Endothelial cell of umbilical vein (primary cell): ENCODE measurements at regions not wholly inside any gene's neighbourhood (a gene's known extent, or its start where the extent isn't known, plus 50 kb on each side); places are given as distances from the start of the nearest gene placed in this dataset.
"Not testable (repeated sequence)": the region's sequence is repeated elsewhere in the genome, so short reads cannot be mapped to it uniquely, and the experiment has no call there.

Experiments used
- BruUV-seq: library from RNA; stranded (reverse); fragments of 400-500 nt; replicated peaks from 2 replicates; lab custom pipeline; 2021; lab: Mats Ljungman, UMichigan
- CTCF ChIA-PET: fragments of 300-600, 350-600 bp; sonication (Branson Sonifier 250); formaldehyde crosslinking; loops from one replicate; lab custom pipeline; 2021; ENCODE audit warnings: antibody characterized with exemption, inconsistent platforms; lab: Charles Lee
- POLR2A ChIA-PET: fragments of 300-600, 350-600 bp; sonication (Branson Sonifier 250); formaldehyde crosslinking; loops from one replicate; lab custom pipeline; 2021; ENCODE audit warnings: antibody characterized with exemption, inconsistent platforms; lab: Charles Lee
- DNase-seq: peaks from one replicate; pipeline ENCODE4 v3.0.0-alpha.2; 2011; ENCODE audit warnings: low read depth, low spot score
- FAIRE-seq: peaks from 2 replicates; lab custom pipeline; 2011; peaks lifted over from hg19 to GRCh38; lab: Jason Lieb, UNC
- H2AFZ ChIP-seq: 2 replicates; pipeline ENCODE4 v1.6.0; 2012; ENCODE audit warnings: low read depth, low read length, control low read depth, inconsistent platforms
- H3K27ac ChIP-seq: 2 replicates; pipeline ENCODE4 v1.5.1; 2011; ENCODE audit warnings: low read depth, mild to moderate bottlenecking, control low read depth, low read length, moderate library complexity; ENCODE audit not compliant: insufficient read depth
- H3K27me3 ChIP-seq, 2 experiments: 2 replicates each; pipeline versions ENCODE4 v1.6.0 to v1.6.1; 2011; ENCODE audit warnings: low read length in 2 of 2, mixed read lengths in 1 of 2; ENCODE audit not compliant: control insufficient read depth in 2 of 2, insufficient read depth in 2 of 2
- H3K36me3 ChIP-seq, 2 experiments: 2 replicates in 1 of 2; 3 replicates in 1 of 2; pipeline ENCODE4 v1.5.1; 2011; ENCODE audit warnings: low read length in 2 of 2, mild to moderate bottlenecking in 1 of 2, moderate library complexity in 1 of 2; ENCODE audit not compliant: control insufficient read depth in 2 of 2, insufficient read depth in 2 of 2; ENCODE audit errors: extremely low read depth in 1 of 2
- H3K4me1 ChIP-seq: 3 replicates; pipeline ENCODE4 v1.5.1; 2011; ENCODE audit warnings: mild to moderate bottlenecking, low read length; ENCODE audit not compliant: control insufficient read depth, insufficient read depth; ENCODE audit errors: extremely low read depth
- H3K4me2 ChIP-seq: 2 replicates; pipeline ENCODE4 v1.6.1; 2011; ENCODE audit warnings: low read length, control low read depth, mixed read lengths; ENCODE audit not compliant: insufficient read depth
- H3K4me3 ChIP-seq, 3 experiments: fragments of 200-600 bp in 1 of 3; sonication (generic), shearing (Covaris generic) in 1 of 3; replicated peaks in 1 of 3; 2 replicates each; pipeline ENCODE4 v1.5.1; 2011 to 2016; ENCODE audit warnings: control low read depth in 3 of 3, low read length in 3 of 3, mild to moderate bottlenecking in 2 of 3, inconsistent platforms in 1 of 3, low read depth in 1 of 3, moderate library complexity in 1 of 3; ENCODE audit not compliant: insufficient read depth in 1 of 3
- H3K79me2 ChIP-seq: 2 replicates; pipeline ENCODE4 v1.6.0; 2012; ENCODE audit warnings: low read length, inconsistent platforms; ENCODE audit not compliant: control insufficient read depth, insufficient read depth
- H3K9ac ChIP-seq: replicated peaks from 2 replicates; pipeline ENCODE3; 2011; ENCODE audit warnings: low read length, control low read depth; ENCODE audit not compliant: insufficient read depth; ENCODE audit errors: extremely low read depth
- H3K9me1 ChIP-seq: replicated peaks from 3 replicates; pipeline ENCODE4 v1.6.0; 2011; ENCODE audit warnings: mild to moderate bottlenecking, low read length; ENCODE audit not compliant: control insufficient read depth, insufficient read depth; ENCODE audit errors: extremely low read depth
- H3K9me3 ChIP-seq: replicated peaks from 2 replicates; pipeline ENCODE4 v1.5.1; 2012; ENCODE audit warnings: low read length, inconsistent platforms; ENCODE audit not compliant: control insufficient read depth, insufficient read depth
- H4K20me1 ChIP-seq: replicated peaks from 2 replicates; pipeline ENCODE3; 2011; ENCODE audit warnings: mild to moderate bottlenecking, low read length; ENCODE audit not compliant: control insufficient read depth, insufficient read depth; ENCODE audit errors: extremely low read depth
- CTCF ChIP-seq, 2 donors: IDR thresholded peaks; 1 replicate in 1 of 2; 2 replicates in 1 of 2; pipeline ENCODE4 v1.5.1; 2011; ENCODE audit warnings: low read length in 2 of 2, mild to moderate bottlenecking in 2 of 2, moderate library complexity in 2 of 2, control low read depth in 1 of 2, inconsistent platforms in 1 of 2, low read depth in 1 of 2; ENCODE audit not compliant: insufficient read depth in 1 of 2; ENCODE audit errors: extremely low read depth in 1 of 2
- EZH2 ChIP-seq: IDR thresholded peaks from 2 replicates; pipeline ENCODE4 v1.6.1; 2012; ENCODE audit warnings: borderline replicate concordance, low read depth, mild to moderate bottlenecking, moderate library complexity, low read length, inconsistent platforms; ENCODE audit not compliant: severe bottlenecking
- FOS ChIP-seq: IDR thresholded peaks from 2 replicates; pipeline ENCODE4 v1.6.1; 2011; ENCODE audit warnings: mild to moderate bottlenecking, low read length, moderate library complexity, borderline replicate concordance; ENCODE audit not compliant: insufficient read depth
- GATA2 ChIP-seq: IDR thresholded peaks from 2 replicates; pipeline ENCODE4 v1.7.0; 2011; ENCODE audit warnings: low read depth, mild to moderate bottlenecking, moderate library complexity, mixed read lengths, low read length; ENCODE audit not compliant: insufficient read length, insufficient read depth
- JUN ChIP-seq: IDR thresholded peaks from 2 replicates; pipeline ENCODE4 v1.6.1; 2011; ENCODE audit warnings: borderline replicate concordance, low read depth; ENCODE audit not compliant: insufficient read length, insufficient read depth
- MYC ChIP-seq: IDR thresholded peaks from one replicate; pipeline ENCODE4 v1.6.1; 2011; ENCODE audit warnings: mild to moderate bottlenecking, low read depth, low read length
- POLR2A ChIP-seq: IDR thresholded peaks from 2 replicates; pipeline ENCODE4 v1.6.1; 2012; ENCODE audit warnings: low read depth, mild to moderate bottlenecking, control low read depth, low read length
- POLR2AphosphoS5 ChIP-seq: IDR thresholded peaks from 2 replicates; pipeline ENCODE4 v1.6.1; 2012; ENCODE audit warnings: low read depth, mild to moderate bottlenecking, control low read depth, low read length, moderate library complexity; ENCODE audit not compliant: insufficient read depth
- dilution Hi-C: fragments of 300-500 bp; cut with MboI; formaldehyde crosslinking; loops from one replicate; pipeline ENCODE4 v1.15.0; 2019; ENCODE audit warnings: low sequenced_read_pairs; ENCODE audit not compliant: extremely low pct_ligation_motif_present
- intact Hi-C: fragments of 100-400 bp; cut with micrococcal nuclease; formaldehyde crosslinking; loops from one replicate; pipeline ENCODE4 v1.10.0; 2022
- TF ChIP-seq, protein P1 (sequence below): IDR thresholded peaks from 2 replicates; pipeline ENCODE4 v1.6.1; 2011; ENCODE audit not compliant: insufficient read depth, insufficient read length

DNA sequence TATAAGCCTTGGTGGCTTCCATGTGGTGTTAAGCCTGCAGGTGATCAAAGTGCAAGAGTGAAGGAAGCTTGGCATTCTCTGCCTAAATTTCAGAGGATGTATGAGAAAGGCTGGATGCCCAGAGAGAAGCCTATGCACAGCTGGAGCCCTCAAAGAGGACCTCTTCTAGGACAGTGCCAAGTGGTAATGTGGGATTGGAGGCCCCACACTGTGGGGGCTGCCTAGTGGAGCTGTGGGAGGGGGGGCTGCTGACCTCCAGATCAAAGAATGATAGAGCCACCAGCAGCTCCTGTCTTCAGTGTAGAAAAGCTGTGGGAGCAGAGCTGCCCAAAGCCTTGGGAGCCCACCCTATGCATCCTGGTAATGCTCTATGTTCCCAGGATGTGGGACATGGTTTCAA, 1512.7 kb upstream of the TPTE start:
- ChIA-PET CTCF (no interaction called here), POLR2A (no interaction called here)
- intact Hi-C loops, result no loop called here
- no peak overlapping the region for H2AFZ ChIP-seq
- H3K27me3 ChIP-seq, result no peaks in the 10 kb centered on the region
- H3K4me1 ChIP-seq, result no peaks in the 10 kb centered on the region
- H3K4me2 ChIP-seq, result no peak overlapping the region
- FAIRE-seq (no peak), DNase-seq (peak; percentile 11)
- BruUV-seq, result no TSS peak
- dilution Hi-C loops, result no loop called here
- H3K79me2 ChIP-seq, result no peaks in the 10 kb centered on the region
- no peaks in the 10 kb centered on the region for H3K36me3 ChIP-seq
- TF ChIP-seq POLR2AphosphoS5, result no peak
- TF ChIP-seq GATA2, result no peak
- TF ChIP-seq EZH2, result no peak
- no peak for TF ChIP-seq JUN
- TF ChIP-seq FOS, result no peak
- TF ChIP-seq POLR2A, result no peak
- TF ChIP-seq, protein P1, sequence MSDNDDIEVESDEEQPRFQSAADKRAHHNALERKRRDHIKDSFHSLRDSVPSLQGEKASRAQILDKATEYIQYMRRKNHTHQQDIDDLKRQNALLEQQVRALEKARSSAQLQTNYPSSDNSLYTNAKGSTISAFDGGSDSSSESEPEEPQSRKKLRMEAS, result no peak
- TF ChIP-seq CTCF (IDR thresholded peaks at IDR 0.05; ENCODE audit: extremely low read depth in 1 of 2, insufficient read depth in 1 of 2, low read depth in 1 of 2, low read length in 2 of 2), result no peak
- TF ChIP-seq MYC, result no peak
- H3K9me1 ChIP-seq, result no peaks in the 10 kb centered on the region
- peaks cover 44% of the 10 kb centered on the region for H3K9me3 ChIP-seq
- H3K9ac ChIP-seq, result no peak overlapping the region
- no peak overlapping the region for H3K4me3 ChIP-seq
- no peaks in the 10 kb centered on the region for H4K20me1 ChIP-seq
- no peak overlapping the region for H3K27ac ChIP-seq

GRCh38 chr21:9009267-9010016, 1511.9 kb upstream of the TPTE start:
- H3K9ac ChIP-seq, H4K20me1 ChIP-seq, BruUV-seq, H3K4me3 ChIP-seq, H3K27ac ChIP-seq, FAIRE-seq, H3K4me1 ChIP-seq, intact Hi-C loops, H3K9me1 ChIP-seq, H3K79me2 ChIP-seq, H3K27me3 ChIP-seq, H3K36me3 ChIP-seq, DNase-seq, H2AFZ ChIP-seq, POLR2A ChIA-PET, H3K4me2 ChIP-seq, CTCF ChIA-PET, dilution Hi-C loops: not testable (repeated sequence)
- H3K9me3 ChIP-seq, result peaks cover 44% of the 10 kb centered on the region
